Activated CD8-positive, alpha-beta T cell treated with anti-CD3 and anti-CD28 coated beads for 36 hours (primary cell): ENCODE measurements at regions not wholly inside any gene's neighbourhood (a gene's known extent, or its start where the extent isn't known, plus 50 kb on each side); places are given as distances from the start of the nearest gene placed in this dataset.

Experiments
- ATAC-seq: fragments of 200-7000 bp; cut with Tn5 transposase; one replicate; pipeline ENCODE4 v1.10.0; 2021; ENCODE audit warnings: mild to moderate bottlenecking, moderate library complexity
- CTCF ChIA-PET: fragments of 350-600 bp; sonication (Branson Sonifier 250); formaldehyde crosslinking; loops from one replicate; lab custom pipeline; 2021; ENCODE audit warnings: antibody characterized with exemption; lab: Charles Lee
- POLR2A ChIA-PET: fragments of 350-600 bp; sonication (Branson Sonifier 250); formaldehyde crosslinking; loops from one replicate; lab custom pipeline; 2021; ENCODE audit warnings: antibody characterized with exemption; lab: Charles Lee
- DNase-seq: peaks from one replicate; pipeline ENCODE4 v3.0.0-alpha.2; 2020
- H3K27ac Mint-ChIP-seq: one replicate; pipeline ENCODE4 v1.8.0; 2021; ENCODE audit warnings: mild to moderate bottlenecking, mixed read lengths
- H3K27me3 Mint-ChIP-seq: one replicate; pipeline ENCODE4 v1.8.0; 2021; ENCODE audit warnings: mixed read lengths
- H3K36me3 Mint-ChIP-seq: one replicate; pipeline ENCODE4 v1.8.0; 2021; ENCODE audit warnings: low read depth, mixed read lengths
- H3K4me1 Mint-ChIP-seq: one replicate; pipeline ENCODE4 v1.8.0; 2021; ENCODE audit warnings: low read depth, mixed read lengths
- H3K4me3 Mint-ChIP-seq: one replicate; pipeline ENCODE4 v1.8.0; 2021; ENCODE audit warnings: mild to moderate bottlenecking, moderate library complexity, mixed read lengths
- H3K9me3 Mint-ChIP-seq: one replicate; pipeline ENCODE4 v1.8.0; 2021; ENCODE audit warnings: mixed read lengths
- intact Hi-C: fragments of 100-400 bp; cut with micrococcal nuclease; formaldehyde crosslinking; loops from one replicate; pipeline ENCODE4 v1.10.0; 2022
- TF ChIP-seq, protein P1 (sequence below): fragments of 200-600 bp; IDR thresholded peaks from one replicate; pipeline ENCODE4 v1.8.0; 2022; ENCODE audit warnings: antibody characterized with exemption, mild to moderate bottlenecking

DNA sequence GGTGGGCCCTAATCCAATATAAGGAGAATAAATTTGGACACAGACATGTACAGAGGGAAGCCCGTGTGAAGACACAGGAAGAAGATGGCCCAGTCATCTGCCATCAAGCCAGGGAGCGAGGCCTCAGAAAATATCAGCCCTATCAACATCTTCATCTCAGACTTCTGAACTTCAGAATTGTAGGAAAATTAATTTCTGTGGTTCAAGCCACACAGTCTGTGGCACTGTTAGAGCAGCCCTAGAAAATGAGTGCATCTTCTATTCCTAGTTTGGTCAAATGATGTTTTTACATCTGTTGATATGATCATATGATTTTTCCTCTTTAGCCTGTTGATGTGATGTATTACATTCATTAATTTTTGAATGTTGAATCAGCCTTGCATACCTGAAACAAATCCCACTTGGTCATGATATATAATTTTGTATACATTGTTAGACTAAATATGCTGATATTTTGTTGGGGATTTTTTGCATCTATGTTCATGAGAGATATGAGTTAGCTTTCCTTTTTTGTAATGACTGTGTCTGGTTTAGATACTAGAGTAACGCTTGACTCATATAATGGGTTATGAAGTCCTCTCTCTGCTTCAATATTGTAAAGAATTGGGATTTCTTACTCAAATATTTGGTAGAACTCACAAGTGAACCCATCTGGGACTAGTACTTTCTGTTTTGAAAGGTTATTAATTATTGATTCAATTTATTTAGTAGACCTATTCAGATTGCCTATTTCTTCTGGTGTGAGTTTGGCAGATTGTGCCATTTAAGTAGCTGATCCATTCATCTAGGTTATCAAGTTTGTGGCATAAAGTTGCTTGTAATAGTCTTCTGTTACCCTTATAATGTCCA, 451.4 kb downstream of the EIPR1 start:
- H3K27me3 Mint-ChIP-seq: no peaks in the 10 kb centered on the region
- ChIA-PET POLR2A (no interaction called here), CTCF (no interaction called here)
- intact Hi-C loops: no loop called here
- DNase-seq (no peak), ATAC-seq (no peak)
- TF ChIP-seq, protein P1, sequence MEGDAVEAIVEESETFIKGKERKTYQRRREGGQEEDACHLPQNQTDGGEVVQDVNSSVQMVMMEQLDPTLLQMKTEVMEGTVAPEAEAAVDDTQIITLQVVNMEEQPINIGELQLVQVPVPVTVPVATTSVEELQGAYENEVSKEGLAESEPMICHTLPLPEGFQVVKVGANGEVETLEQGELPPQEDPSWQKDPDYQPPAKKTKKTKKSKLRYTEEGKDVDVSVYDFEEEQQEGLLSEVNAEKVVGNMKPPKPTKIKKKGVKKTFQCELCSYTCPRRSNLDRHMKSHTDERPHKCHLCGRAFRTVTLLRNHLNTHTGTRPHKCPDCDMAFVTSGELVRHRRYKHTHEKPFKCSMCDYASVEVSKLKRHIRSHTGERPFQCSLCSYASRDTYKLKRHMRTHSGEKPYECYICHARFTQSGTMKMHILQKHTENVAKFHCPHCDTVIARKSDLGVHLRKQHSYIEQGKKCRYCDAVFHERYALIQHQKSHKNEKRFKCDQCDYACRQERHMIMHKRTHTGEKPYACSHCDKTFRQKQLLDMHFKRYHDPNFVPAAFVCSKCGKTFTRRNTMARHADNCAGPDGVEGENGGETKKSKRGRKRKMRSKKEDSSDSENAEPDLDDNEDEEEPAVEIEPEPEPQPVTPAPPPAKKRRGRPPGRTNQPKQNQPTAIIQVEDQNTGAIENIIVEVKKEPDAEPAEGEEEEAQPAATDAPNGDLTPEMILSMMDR: no peak
- H3K36me3 Mint-ChIP-seq: no peaks in the 10 kb centered on the region
- no peak overlapping the region for H3K4me3 Mint-ChIP-seq
- peaks cover 5% of the 10 kb centered on the region for H3K9me3 Mint-ChIP-seq
- no peaks in the 10 kb centered on the region for H3K4me1 Mint-ChIP-seq
- H3K27ac Mint-ChIP-seq: no peak overlapping the region

DNA sequence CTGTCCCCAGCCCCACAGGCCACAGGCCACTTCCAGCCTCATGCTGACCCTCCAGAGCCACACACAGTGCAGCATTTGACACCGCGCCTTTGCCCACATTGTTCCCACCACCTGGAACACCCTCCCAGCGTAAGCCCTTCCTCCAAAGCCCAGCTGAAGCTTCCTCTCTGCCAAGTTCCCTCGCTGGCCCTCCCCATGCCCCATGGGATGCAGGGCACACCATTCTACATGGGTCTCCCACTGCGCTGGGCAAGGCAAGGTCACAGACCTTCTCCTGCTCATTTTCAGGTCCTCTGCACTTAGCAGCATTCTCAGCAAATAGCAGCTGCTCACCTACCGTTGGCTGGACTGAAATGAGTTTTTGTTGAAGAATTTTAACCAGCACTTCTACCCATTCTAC, 455.5 kb downstream of the EIPR1 start:
- no peak overlapping the region for H3K4me3 Mint-ChIP-seq

DNA sequence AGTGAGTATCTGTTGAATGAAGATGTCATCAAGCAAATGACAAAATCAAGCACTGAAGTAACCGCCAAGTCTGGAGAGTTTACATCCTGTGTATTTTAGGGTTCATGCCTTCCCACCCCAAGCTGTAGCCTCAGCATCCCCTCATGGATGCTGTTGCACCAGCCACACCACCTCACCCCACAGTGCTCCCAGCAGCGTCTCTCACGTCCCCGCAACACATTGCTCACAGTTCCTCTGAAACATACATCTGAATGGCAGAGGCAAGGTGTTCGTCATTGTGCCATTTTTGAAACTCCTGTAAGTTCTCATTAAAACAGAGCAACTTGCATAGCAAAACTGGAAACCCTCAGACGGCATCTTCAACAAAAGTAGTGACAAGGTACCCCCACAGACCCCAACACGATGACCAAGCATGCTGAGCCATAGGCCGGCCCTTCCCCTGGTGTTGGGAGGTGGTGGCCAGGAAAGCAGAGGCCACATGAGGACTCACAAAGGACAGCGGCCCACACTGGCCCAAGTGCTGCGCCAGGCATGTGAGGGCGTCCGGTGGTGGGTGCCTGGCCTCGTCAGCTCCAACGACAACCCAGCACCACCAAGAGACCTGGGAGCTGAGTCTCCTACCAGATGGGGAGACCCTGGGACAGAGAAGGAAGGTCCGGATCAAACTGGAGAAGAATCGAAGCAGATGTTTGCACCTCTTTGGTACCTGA, 456.5 kb downstream of the EIPR1 start:
- no peak overlapping the region for H3K27ac Mint-ChIP-seq
- intact Hi-C loops: no loop called here
- H3K4me3 Mint-ChIP-seq: no peak overlapping the region
- TF ChIP-seq, protein P1: no peak
- no peaks in the 10 kb centered on the region for H3K9me3 Mint-ChIP-seq
- POLR2A ChIA-PET: interaction anchor here (0.6 kb wide), 1 partner anchor 448 kb away, joined by 3 read pairs; no protein-coding TSS in a partner anchor
- ATAC-seq (no peak), DNase-seq (no peak)
- no peaks in the 10 kb centered on the region for H3K4me1 Mint-ChIP-seq
- no peaks in the 10 kb centered on the region for H3K36me3 Mint-ChIP-seq
- CTCF ChIA-PET: no interaction called here
- peaks cover 2% of the 10 kb centered on the region for H3K27me3 Mint-ChIP-seq

More for the DNA sequence above, 455.5 kb downstream of the EIPR1 start:
- ATAC-seq (no peak), DNase-seq (no peak)
- ChIA-PET POLR2A (no interaction called here), CTCF (no interaction called here)
- H3K9me3 Mint-ChIP-seq: no peaks in the 10 kb centered on the region
- H3K4me1 Mint-ChIP-seq: no peaks in the 10 kb centered on the region
- H3K36me3 Mint-ChIP-seq: no peaks in the 10 kb centered on the region
- intact Hi-C loops: no loop called here
- H3K27me3 Mint-ChIP-seq: peaks cover 2% of the 10 kb centered on the region
- TF ChIP-seq, protein P1: no peak
- H3K27ac Mint-ChIP-seq: no peak overlapping the region

DNA sequence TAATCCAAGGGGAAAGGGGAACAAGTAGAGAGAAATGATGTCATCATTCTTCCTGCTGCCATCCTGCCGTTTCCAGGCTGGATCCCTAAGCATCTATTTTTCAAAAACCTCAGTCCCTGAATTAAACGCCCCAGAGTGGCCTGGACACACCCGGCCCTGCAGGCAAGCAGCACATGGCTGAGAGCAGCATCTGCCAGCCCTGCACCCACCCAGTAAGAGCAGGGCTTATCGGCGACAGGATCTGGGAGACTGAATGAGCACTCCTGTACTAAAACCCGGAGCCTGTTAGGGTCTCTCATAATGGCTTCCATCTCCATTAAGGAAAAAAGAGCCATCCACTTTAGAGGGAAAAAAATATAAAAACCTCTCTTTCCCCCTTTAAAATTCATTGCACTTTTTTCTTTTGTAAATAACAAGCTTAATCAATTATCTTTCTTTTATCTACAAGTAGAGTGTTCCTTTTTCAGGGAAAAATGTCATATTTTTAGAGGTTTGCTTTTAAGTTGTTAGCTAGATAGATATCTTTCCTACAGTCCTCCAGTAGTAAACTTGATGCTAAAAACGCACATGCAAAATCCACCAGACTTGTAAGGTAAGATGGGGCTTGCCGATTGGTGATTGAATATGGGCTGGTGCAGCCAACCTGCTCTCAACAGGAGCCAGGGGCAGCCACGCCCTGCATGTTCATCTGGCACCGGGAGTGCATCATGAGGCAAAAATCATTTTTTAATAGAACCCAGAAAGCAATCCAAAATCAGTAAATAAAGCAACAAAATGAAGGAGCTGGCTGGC, 457.8 kb downstream of the EIPR1 start:
- TF ChIP-seq, protein P1: no peak
- intact Hi-C loops: no loop called here
- Mint-ChIP-seq H3K27me3 (peaks cover 6% of the 10 kb centered on the region), H3K27ac (no peak overlapping the region), H3K9me3 (peaks cover 2% of the 10 kb centered on the region), H3K36me3 (no peaks in the 10 kb centered on the region), H3K4me3 (no peak overlapping the region), H3K4me1 (no peaks in the 10 kb centered on the region)
- POLR2A ChIA-PET: no interaction called here
- CTCF ChIA-PET: no interaction called here
- DNase-seq (no peak), ATAC-seq (no peak)
